K562 (cell line): ENCODE measurements at regions not wholly inside any gene's neighbourhood (a gene's known extent, or its start where the extent isn't known, plus 50 kb on each side); places are given as distances from the start of the nearest gene placed in this dataset.
A peak's percentile ranks its signal among the peaks of the same experiment; 100 is the strongest.
"Not testable (repeated sequence)": the region's sequence is repeated elsewhere in the genome, so short reads cannot be mapped to it uniquely, and the experiment has no call there.

Source experiments
- BMI1 ChIP-seq: fragments of 150-350 bp; IDR thresholded peaks from 2 replicates; pipeline ENCODE4 v1.6.1; 2014; ENCODE audit warnings: low read length
- CEBPG ChIP-seq, 3 experiments: fragments of 200-800 bp in 1 of 3; sonication (Bioruptor generic) in 1 of 3; sonication (generic) in 1 of 3; formaldehyde crosslinking in 1 of 3; IDR thresholded peaks in 2 of 3; conservative IDR thresholded peaks in 1 of 3; 2 replicates each; pipeline versions ENCODE4 v1.6.1 to v1.8.0; 2016 to 2022; ENCODE audit warnings: missing compliant biosample characterization in 2 of 3, missing genetic modification characterization in 2 of 3, mild to moderate bottlenecking in 1 of 3, missing genetic modification reagents in 1 of 3
- CREB3 ChIP-seq: fragments of 450-650 bp; conservative IDR thresholded peaks from 2 replicates; pipeline ENCODE4 v1.6.1; 2016; ENCODE audit warnings: missing genetic modification characterization, low read depth, mild to moderate bottlenecking, missing compliant biosample characterization, moderate library complexity
- CXXC5 ChIP-seq: fragments of 250-450 bp; sonication (Bioruptor Pico); IDR thresholded peaks from 2 replicates; pipeline ENCODE4 v1.8.0; 2022; ENCODE audit warnings: inconsistent platforms, mild to moderate bottlenecking, moderate library complexity
- E2F3 ChIP-seq: fragments of 250-450 bp; sonication (Bioruptor Pico); IDR thresholded peaks from 2 replicates; pipeline ENCODE4 v1.4.0; 2020; ENCODE audit warnings: mild to moderate bottlenecking
- FOXJ2 ChIP-seq: fragments of 200-800 bp; sonication (Bioruptor generic); IDR thresholded peaks from 2 replicates; pipeline ENCODE4 v1.6.1; 2016; ENCODE audit warnings: missing genetic modification characterization, missing compliant biosample characterization
- GTF2E2 ChIP-seq: fragments of 200-800 bp; sonication (Bioruptor generic); IDR thresholded peaks from 2 replicates; pipeline ENCODE4 v1.6.1; 2016; ENCODE audit warnings: missing genetic modification characterization, missing compliant biosample characterization
- HSF4 ChIP-seq: fragments of 250-450 bp; sonication (Bioruptor Pico); IDR thresholded peaks from 2 replicates; pipeline ENCODE4 v2.1.2; 2022; ENCODE audit warnings: mild to moderate bottlenecking, moderate library complexity, borderline replicate concordance
- IFI16 ChIP-seq: fragments of 250-450 bp; sonication (Bioruptor Pico); IDR thresholded peaks from 2 replicates; pipeline ENCODE4 v2.1.2; 2022; ENCODE audit warnings: mild to moderate bottlenecking, inconsistent platforms
- IRF9 ChIP-seq: fragments of 450-650 bp; IDR thresholded peaks from 2 replicates; pipeline ENCODE4 v1.6.1; 2016; ENCODE audit warnings: missing biosample characterization, missing genetic modification characterization
- NCOA6 ChIP-seq: fragments of 450-650 bp; IDR thresholded peaks from 2 replicates; pipeline ENCODE4 v1.6.1; 2017; ENCODE audit warnings: mild to moderate bottlenecking
- NCOR1 ChIP-seq: fragments of 450-650 bp; IDR thresholded peaks from 2 replicates; pipeline ENCODE4 v1.6.1; 2016; ENCODE audit warnings: mild to moderate bottlenecking, moderate library complexity
- NR2C1 ChIP-seq, 2 experiments: fragments of 450-650 bp; IDR thresholded peaks; 2 replicates each; pipeline ENCODE4 v1.6.1; 2017; ENCODE audit warnings: mild to moderate bottlenecking in 2 of 2, antibody characterized with exemption in 1 of 2, inconsistent platforms in 1 of 2, missing compliant biosample characterization in 1 of 2, missing genetic modification characterization in 1 of 2
- ZBTB34 ChIP-seq: fragments of 250-450 bp; sonication (Bioruptor Pico); IDR thresholded peaks from 2 replicates; pipeline ENCODE4 v1.8.0; 2021; ENCODE audit warnings: mild to moderate bottlenecking, moderate library complexity
- ZNF133 ChIP-seq: fragments of 250-450 bp; sonication (Bioruptor Pico); IDR thresholded peaks from 2 replicates; pipeline ENCODE4 v1.4.0; 2020; ENCODE audit warnings: mild to moderate bottlenecking
- ZNF398 ChIP-seq: fragments of 250-450 bp; sonication (Bioruptor Pico); IDR thresholded peaks from 2 replicates; pipeline ENCODE4 v1.8.0; 2021; ENCODE audit warnings: moderate library complexity, mild to moderate bottlenecking, inconsistent platforms
- ZNF41 ChIP-seq: fragments of 250-450 bp; sonication (Bioruptor Pico); conservative IDR thresholded peaks from 2 replicates; pipeline ENCODE4 v1.4.0; 2020; ENCODE audit warnings: mild to moderate bottlenecking
- ZNF583 ChIP-seq: fragments of 250-450 bp; sonication (Bioruptor Pico); IDR thresholded peaks from 2 replicates; pipeline ENCODE4 v1.4.0; 2020
- ZNF639 ChIP-seq, 2 experiments: fragments of 200-800 bp in 1 of 2; sonication (Bioruptor generic) in 1 of 2; sonication (generic) in 1 of 2; formaldehyde crosslinking in 1 of 2; IDR thresholded peaks in 1 of 2; conservative IDR thresholded peaks in 1 of 2; 2 replicates each; pipeline versions ENCODE4 v1.5.0 to v1.6.1; 2016 to 2020; ENCODE audit warnings: missing compliant biosample characterization in 1 of 2, missing genetic modification characterization in 1 of 2, missing genetic modification reagents in 1 of 2

- TF ChIP-seq NR2C1 (IDR thresholded peaks at IDR 0.05); CEBPG (CRISPR knock-in tag; IDR thresholded peaks at IDR 0.05): not testable (repeated sequence)
- peak; percentile 75 for TF ChIP-seq NR2C1 (tag; IDR thresholded peaks at IDR 0.05)
- 0 out of 2 replicates have a peak, but pooled peaks have one; percentile 53 for TF ChIP-seq ZNF398 (CRISPR knock-in tag)
- TF ChIP-seq CEBPG (tag; conservative IDR thresholded peaks at IDR 0.05 in 1 of 2, IDR thresholded peaks at IDR 0.05 in 1 of 2): peak in 1 of 2 experiments; percentile 42; a peak in 1 of 4 replicates
- peak; percentile 78 for TF ChIP-seq CREB3 (tag)
- TF ChIP-seq FOXJ2 (tag): 0 out of 2 replicates have a peak, but pooled peaks have one; percentile 59
- TF ChIP-seq IFI16 (CRISPR knock-in tag): 0 out of 2 replicates have a peak, but pooled peaks have one; percentile 33
- peak; percentile 46; the same call in 1 of the 2 replicates for TF ChIP-seq ZNF583
- TF ChIP-seq ZBTB34 (CRISPR knock-in tag): peak; percentile 69; the same call in 1 of the 2 replicates
- TF ChIP-seq ZNF41 (CRISPR knock-in tag): peak; percentile 76; the same call in 1 of the 2 replicates
- TF ChIP-seq HSF4 (CRISPR knock-in tag): peak; percentile 65; the same call in 1 of the 2 replicates
- TF ChIP-seq NCOA6: peak; percentile 68; the same call in 1 of the 2 replicates
- TF ChIP-seq ZNF639 (CRISPR knock-in tag; conservative IDR thresholded peaks at IDR 0.05 in 1 of 2, IDR thresholded peaks at IDR 0.05 in 1 of 2): peak in 1 of 2 experiments; percentile 97; a peak in 2 of 4 replicates
- TF ChIP-seq E2F3 (CRISPR knock-in tag): 0 out of 2 replicates have a peak, but pooled peaks have one; percentile 53
- 0 out of 2 replicates have a peak, but pooled peaks have one; percentile 24 for TF ChIP-seq IRF9 (tag)
- TF ChIP-seq ZNF133 (CRISPR knock-in tag): 0 out of 2 replicates have a peak, but pooled peaks have one; percentile 29
- peak; percentile 85 for TF ChIP-seq BMI1
- TF ChIP-seq CXXC5 (CRISPR knock-in tag): peak; percentile 70
- TF ChIP-seq NCOR1: peak; percentile 58
- peak; percentile 89 for TF ChIP-seq GTF2E2 (tag)
These were observed 103.8 kb downstream of the FAM72B start (continued) for GRCh38 chr1:121080197-121080903.
